ENCODE measurements at regions not wholly inside any gene's neighbourhood (a gene's known extent, or its start where the extent isn't known, plus 50 kb on each side); places are given as distances from the start of the nearest gene placed in this dataset.

- no peak for TF ChIP-seq CTCF (IDR thresholded peaks at IDR 0.05)
- no peak for TF ChIP-seq POLR2AphosphoS5 (IDR thresholded peaks at IDR 0.05)
- no peak for TF ChIP-seq POLR2A (IDR thresholded peaks at IDR 0.05)
Observed at GRCh38 chr14:76686646-76687045, 74.6 kb upstream of the VASH1 start.
